DND-41 (cell line): ENCODE measurements at regions not wholly inside any gene's neighbourhood (a gene's known extent, or its start where the extent isn't known, plus 50 kb on each side); places are given as distances from the start of the nearest gene placed in this dataset.

Source experiments
- ATAC-seq: fragments of 200-7000 bp; cut with Tn5 transposase; 3 replicates; pipeline ENCODE4 v1.9.1; 2021; ENCODE audit warnings: low read depth; ENCODE audit not compliant: insufficient read depth
- DNase-seq: peaks from one replicate; pipeline ENCODE4 v3.0.0-alpha.2; 2020
- H2AFZ ChIP-seq: 2 replicates; pipeline ENCODE4 v1.6.0; 2012; ENCODE audit warnings: low read depth, low read length
- H3K27ac ChIP-seq: 2 replicates; pipeline ENCODE4 v1.5.1; 2012; ENCODE audit warnings: low read length, inconsistent platforms
- H3K27me3 ChIP-seq: fragments of 200-600 bp; sonication (generic); 2 replicates; pipeline ENCODE4 v1.6.0; 2012; ENCODE audit warnings: low read length, mild to moderate bottlenecking, inconsistent platforms; ENCODE audit not compliant: insufficient read depth, poor library complexity
- H3K36me3 ChIP-seq: 2 replicates; pipeline ENCODE4 v1.5.1; 2012; ENCODE audit warnings: low read length, inconsistent platforms; ENCODE audit not compliant: insufficient read depth
- H3K4me1 ChIP-seq: 2 replicates; pipeline ENCODE4 v1.5.1; 2012; ENCODE audit warnings: mild to moderate bottlenecking, low read length; ENCODE audit not compliant: insufficient read depth
- H3K4me2 ChIP-seq: 2 replicates; pipeline ENCODE4 v1.6.0; 2012; ENCODE audit warnings: mild to moderate bottlenecking, moderate library complexity, low read length, inconsistent platforms; ENCODE audit not compliant: insufficient read depth
- H3K4me3 ChIP-seq, 2 experiments: fragments of 200-600 bp in 1 of 2; shearing (Covaris generic) in 1 of 2; 2 replicates each; pipeline ENCODE4 v1.5.1; 2012 to 2016; ENCODE audit warnings: inconsistent platforms in 2 of 2, low read length in 2 of 2, mild to moderate bottlenecking in 2 of 2, low read depth in 1 of 2, moderate library complexity in 1 of 2
- H3K79me2 ChIP-seq: 2 replicates; pipeline ENCODE4 v1.6.0; 2012; ENCODE audit warnings: low read length, inconsistent platforms; ENCODE audit not compliant: insufficient read depth
- H3K9ac ChIP-seq: 2 replicates; pipeline ENCODE4 v1.6.0; 2012; ENCODE audit warnings: low read depth, mild to moderate bottlenecking, inconsistent platforms, low read length, moderate library complexity
- H3K9me3 ChIP-seq: 2 replicates; pipeline ENCODE4 v1.5.1; 2012; ENCODE audit warnings: low read length, moderate library complexity, mild to moderate bottlenecking, inconsistent platforms; ENCODE audit not compliant: insufficient read depth, severe bottlenecking
- H4K20me1 ChIP-seq: 2 replicates; pipeline ENCODE4 v1.6.0; 2012; ENCODE audit warnings: low read length; ENCODE audit not compliant: insufficient read depth
- CTCF ChIP-seq: IDR thresholded peaks from 2 replicates; pipeline ENCODE4 v1.5.1; 2012; ENCODE audit warnings: borderline replicate concordance, low read length, moderate library complexity, mild to moderate bottlenecking; ENCODE audit not compliant: poor library complexity, severe bottlenecking; ENCODE audit errors: extremely low read depth
- EZH2 ChIP-seq: IDR thresholded peaks from 3 replicates; pipeline ENCODE4 v1.6.1; 2012; ENCODE audit warnings: borderline replicate concordance, low read depth, mild to moderate bottlenecking, moderate library complexity, low read length, inconsistent platforms; ENCODE audit not compliant: severe bottlenecking

- no peaks in the 10 kb centered on the region for H4K20me1 ChIP-seq
- H3K4me2 ChIP-seq = no peak overlapping the region
- no peak overlapping the region for H3K27ac ChIP-seq
- no peaks in the 10 kb centered on the region for H3K27me3 ChIP-seq
- no peak overlapping the region for H3K4me3 ChIP-seq
- ATAC-seq (no peak), DNase-seq (no peak)
- no peaks in the 10 kb centered on the region for H3K9me3 ChIP-seq
- no peak overlapping the region for H2AFZ ChIP-seq
- no peaks in the 10 kb centered on the region for H3K4me1 ChIP-seq
- no peaks in the 10 kb centered on the region for H3K79me2 ChIP-seq
- H3K9ac ChIP-seq = no peak overlapping the region
- TF ChIP-seq EZH2 (no peak), CTCF (no peak)
- H3K36me3 ChIP-seq = no peaks in the 10 kb centered on the region
Measured at GRCh38 chr17:20924306-20924705, 118.5 kb downstream of the USP22 start.

GRCh38 chr17:20925091-20925490 is 117.7 kb downstream of the USP22 start:
- Histone ChIP-seq H4K20me1 (no peaks in the 10 kb centered on the region), H3K27me3 (no peaks in the 10 kb centered on the region), H3K9me3 (no peaks in the 10 kb centered on the region), H3K36me3 (no peaks in the 10 kb centered on the region), H3K4me1 (no peaks in the 10 kb centered on the region), H2AFZ (no peak overlapping the region), H3K27ac (no peak overlapping the region), H3K79me2 (no peaks in the 10 kb centered on the region), H3K9ac (no peak overlapping the region), H3K4me2 (no peak overlapping the region), H3K4me3 (no peak overlapping the region)
- TF ChIP-seq EZH2 = no peak
- no peak for TF ChIP-seq CTCF
- DNase-seq (no peak), ATAC-seq (no peak)

GRCh38 chr17:20925954-20926353 is 116.9 kb downstream of the USP22 start:
- no peak overlapping the region for H3K4me2 ChIP-seq
- no peak overlapping the region for H2AFZ ChIP-seq
- no peak for ATAC-seq
- H3K36me3 ChIP-seq = no peaks in the 10 kb centered on the region
- no peak for DNase-seq
- TF ChIP-seq CTCF = no peak
- TF ChIP-seq EZH2 = no peak
- H3K79me2 ChIP-seq = no peaks in the 10 kb centered on the region
- H3K27me3 ChIP-seq = no peaks in the 10 kb centered on the region
- H3K9ac ChIP-seq = no peak overlapping the region
- no peaks in the 10 kb centered on the region for H4K20me1 ChIP-seq
- no peak overlapping the region for H3K4me3 ChIP-seq
- H3K9me3 ChIP-seq = no peaks in the 10 kb centered on the region
- H3K4me1 ChIP-seq = no peaks in the 10 kb centered on the region
- no peak overlapping the region for H3K27ac ChIP-seq

GRCh38 chr17:20926532-20926931 is 116.3 kb downstream of the USP22 start:
- H3K4me1 ChIP-seq = no peaks in the 10 kb centered on the region
- no peaks in the 10 kb centered on the region for H3K9me3 ChIP-seq
- no peaks in the 10 kb centered on the region for H3K27me3 ChIP-seq
- no peaks in the 10 kb centered on the region for H3K79me2 ChIP-seq
- no peak for DNase-seq
- no peak for ATAC-seq
- H2AFZ ChIP-seq = no peak overlapping the region
- H3K36me3 ChIP-seq = no peaks in the 10 kb centered on the region
- TF ChIP-seq EZH2 (no peak), CTCF (no peak)
- no peak overlapping the region for H3K4me3 ChIP-seq
- H3K9ac ChIP-seq = no peak overlapping the region
- no peaks in the 10 kb centered on the region for H4K20me1 ChIP-seq
- no peak overlapping the region for H3K27ac ChIP-seq
- no peak overlapping the region for H3K4me2 ChIP-seq
